Nephron (organoid): ENCODE measurements at regions not wholly inside any gene's neighbourhood (a gene's known extent, or its start where the extent isn't known, plus 50 kb on each side); places are given as distances from the start of the nearest gene placed in this dataset.
"Not testable (repeated sequence)": the region's sequence is repeated elsewhere in the genome, so short reads cannot be mapped to it uniquely, and the experiment has no call there.

Experiments used
- H3K27ac Mint-ChIP-seq, 3 experiments: 2 replicates each; pipeline ENCODE4 v1.8.0; 2020; ENCODE audit warnings: mixed read lengths in 3 of 3, mild to moderate bottlenecking in 2 of 3, moderate library complexity in 1 of 3
- H3K27me3 Mint-ChIP-seq: 2 replicates; pipeline ENCODE4 v1.8.0; 2021; ENCODE audit warnings: low read depth, mild to moderate bottlenecking, moderate library complexity, mixed read lengths
- H3K36me3 Mint-ChIP-seq: 2 replicates; pipeline ENCODE4 v1.8.0; 2020; ENCODE audit warnings: low read depth, mixed read lengths
- H3K4me1 Mint-ChIP-seq: 2 replicates; pipeline ENCODE4 v1.8.0; 2020; ENCODE audit warnings: mixed read lengths
- H3K4me3 Mint-ChIP-seq, 3 experiments: 2 replicates each; pipeline ENCODE4 v1.8.0; 2020; ENCODE audit warnings: mild to moderate bottlenecking in 3 of 3, mixed read lengths in 3 of 3, moderate library complexity in 2 of 3
- H3K9me3 Mint-ChIP-seq: 2 replicates; pipeline ENCODE4 v1.8.0; 2020; ENCODE audit warnings: mixed read lengths
- TF ChIP-seq, protein P1 (sequence below), 3 experiments: fragments of 200-600 bp; sonication (generic); IDR thresholded peaks; one replicate each; pipeline ENCODE4 v1.5.0; 2021; ENCODE audit warnings: antibody characterized with exemption in 3 of 3; ENCODE audit not compliant: unreplicated experiment in 3 of 3

DNA sequence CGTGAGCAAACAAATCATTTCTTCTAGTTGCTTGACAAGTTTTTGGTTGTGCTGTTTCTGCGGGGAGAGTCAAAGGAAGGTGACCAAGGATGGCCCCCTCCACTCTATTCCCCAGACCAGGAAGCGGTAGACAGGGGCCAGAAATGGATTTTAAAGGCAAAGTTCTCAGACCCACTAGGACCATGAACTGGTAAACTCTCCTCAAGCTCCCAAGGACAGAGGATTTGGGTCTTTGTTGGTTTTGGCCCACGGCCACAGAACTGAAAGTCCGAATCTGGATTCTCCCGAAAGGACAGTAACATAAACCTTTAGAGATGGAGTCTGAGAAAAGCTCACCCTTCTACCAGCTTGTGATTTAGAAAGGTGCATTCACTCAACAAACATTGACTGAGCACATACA lies 85.9 kb upstream of the C2CD4B start:
- Mint-ChIP-seq H3K9me3 (peaks cover 3% of the 10 kb centered on the region), H3K27me3 (peaks cover 24% of the 10 kb centered on the region), H3K4me1 (peaks cover 4% of the 10 kb centered on the region), H3K27ac (no peak overlapping the region), H3K4me3 (no peak overlapping the region), H3K36me3 (no peaks in the 10 kb centered on the region)
- TF ChIP-seq, protein P1, sequence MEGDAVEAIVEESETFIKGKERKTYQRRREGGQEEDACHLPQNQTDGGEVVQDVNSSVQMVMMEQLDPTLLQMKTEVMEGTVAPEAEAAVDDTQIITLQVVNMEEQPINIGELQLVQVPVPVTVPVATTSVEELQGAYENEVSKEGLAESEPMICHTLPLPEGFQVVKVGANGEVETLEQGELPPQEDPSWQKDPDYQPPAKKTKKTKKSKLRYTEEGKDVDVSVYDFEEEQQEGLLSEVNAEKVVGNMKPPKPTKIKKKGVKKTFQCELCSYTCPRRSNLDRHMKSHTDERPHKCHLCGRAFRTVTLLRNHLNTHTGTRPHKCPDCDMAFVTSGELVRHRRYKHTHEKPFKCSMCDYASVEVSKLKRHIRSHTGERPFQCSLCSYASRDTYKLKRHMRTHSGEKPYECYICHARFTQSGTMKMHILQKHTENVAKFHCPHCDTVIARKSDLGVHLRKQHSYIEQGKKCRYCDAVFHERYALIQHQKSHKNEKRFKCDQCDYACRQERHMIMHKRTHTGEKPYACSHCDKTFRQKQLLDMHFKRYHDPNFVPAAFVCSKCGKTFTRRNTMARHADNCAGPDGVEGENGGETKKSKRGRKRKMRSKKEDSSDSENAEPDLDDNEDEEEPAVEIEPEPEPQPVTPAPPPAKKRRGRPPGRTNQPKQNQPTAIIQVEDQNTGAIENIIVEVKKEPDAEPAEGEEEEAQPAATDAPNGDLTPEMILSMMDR (IDR thresholded peaks at IDR 0.05; ENCODE audit: unreplicated experiment in 3 of 3), result no peak

DNA sequence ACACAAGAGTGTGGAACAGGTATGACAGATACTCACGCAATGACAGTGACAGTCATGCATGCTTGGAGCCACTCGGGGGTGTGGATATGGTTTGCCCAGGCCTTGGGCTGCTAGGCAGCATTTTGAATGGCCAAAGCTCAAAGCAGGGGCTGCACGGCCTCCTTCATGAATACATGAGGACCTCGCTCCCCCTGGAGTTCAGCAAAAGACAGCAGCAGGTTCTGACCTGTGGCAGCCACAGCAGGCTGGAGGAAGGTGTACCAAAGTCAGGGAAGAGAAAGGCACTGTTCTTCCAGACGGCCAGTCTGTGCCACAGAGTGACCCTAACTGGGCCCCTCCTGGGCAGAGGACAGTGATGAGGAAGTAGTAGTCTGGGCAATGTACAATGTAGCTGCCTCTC lies 88.2 kb upstream of the C2CD4B start:
- Mint-ChIP-seq H3K36me3 (no peaks in the 10 kb centered on the region), H3K4me3 (no peak overlapping the region), H3K27ac (no peak overlapping the region), H3K9me3 (peaks cover 9% of the 10 kb centered on the region), H3K27me3 (peaks cover 24% of the 10 kb centered on the region), H3K4me1 (peaks cover 2% of the 10 kb centered on the region)
- TF ChIP-seq, protein P1 (IDR thresholded peaks at IDR 0.05; ENCODE audit: unreplicated experiment in 3 of 3), result no peak

DNA sequence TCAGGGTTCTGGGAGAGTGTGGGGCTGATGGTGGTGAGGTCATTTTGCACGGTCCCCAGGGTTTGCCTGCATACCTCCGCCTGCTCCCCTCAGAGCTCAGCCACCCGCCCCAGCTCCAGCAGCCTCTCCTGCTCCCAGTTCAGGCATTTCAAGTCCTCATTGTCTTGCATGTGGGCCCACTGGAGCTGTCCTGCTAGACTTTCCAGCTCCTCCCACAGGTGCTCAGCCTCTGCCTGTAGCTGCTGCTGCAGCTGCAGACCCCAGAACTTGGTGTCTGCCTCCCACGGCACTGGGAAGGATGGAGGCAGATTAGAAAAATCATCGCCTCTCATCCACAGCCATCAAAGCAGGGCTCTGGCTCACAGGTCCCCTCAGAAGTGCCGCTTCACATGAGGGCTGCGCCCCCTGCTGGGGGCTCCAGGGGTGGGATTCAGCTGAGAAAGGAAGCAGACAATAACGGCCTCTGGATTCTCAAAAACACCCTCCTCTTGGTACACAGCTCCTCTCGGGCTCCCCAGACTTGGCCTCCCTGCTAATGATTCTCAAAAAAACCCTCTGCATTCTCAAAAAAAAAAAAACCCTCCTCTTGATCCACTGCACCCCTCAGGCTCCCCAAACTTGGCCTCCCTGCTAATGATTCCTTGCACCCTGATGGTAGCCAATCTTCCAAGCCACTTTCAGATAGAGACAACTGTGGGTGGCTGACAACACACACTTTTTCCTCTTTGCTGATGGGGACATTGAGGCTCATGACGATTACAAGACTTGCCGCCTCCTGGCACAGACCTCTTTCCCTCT lies 89.3 kb upstream of the C2CD4B start:
- peaks cover 24% of the 10 kb centered on the region for H3K27me3 Mint-ChIP-seq
- no peak overlapping the region for H3K4me3 Mint-ChIP-seq
- no peak overlapping the region for H3K27ac Mint-ChIP-seq
- H3K36me3 Mint-ChIP-seq, result no peaks in the 10 kb centered on the region
- TF ChIP-seq, protein P1 (IDR thresholded peaks at IDR 0.05; ENCODE audit: unreplicated experiment in 3 of 3), result peak; percentile 57 to 73 (median 62)
- H3K9me3 Mint-ChIP-seq, result peaks cover 19% of the 10 kb centered on the region
- no peaks in the 10 kb centered on the region for H3K4me1 Mint-ChIP-seq

DNA sequence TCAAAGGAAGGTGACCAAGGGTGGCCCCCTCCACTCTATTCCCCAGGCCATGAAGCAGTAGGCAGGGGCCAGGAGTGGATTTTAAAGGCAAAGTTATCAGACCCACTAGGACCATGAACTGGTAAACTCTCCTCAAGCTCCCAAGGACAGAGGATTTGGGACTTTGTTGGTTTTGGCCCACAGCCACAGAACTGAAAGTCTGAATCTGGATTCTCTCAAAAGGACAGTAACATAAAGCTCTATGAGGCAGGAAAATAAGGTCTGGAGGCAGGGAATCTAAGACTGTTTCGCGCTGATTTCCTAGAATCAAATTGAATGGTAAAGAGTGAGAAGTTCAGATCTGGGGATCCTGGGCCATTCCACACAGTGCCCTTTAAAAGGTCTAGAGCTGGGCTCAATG lies 91.3 kb upstream of the C2CD4B start:
- Mint-ChIP-seq H3K9me3 (peaks cover 35% of the 10 kb centered on the region), H3K27me3 (peaks cover 17% of the 10 kb centered on the region)
- not testable (repeated sequence) for H3K4me3 Mint-ChIP-seq, H3K4me1 Mint-ChIP-seq, H3K36me3 Mint-ChIP-seq, H3K27ac Mint-ChIP-seq

DNA sequence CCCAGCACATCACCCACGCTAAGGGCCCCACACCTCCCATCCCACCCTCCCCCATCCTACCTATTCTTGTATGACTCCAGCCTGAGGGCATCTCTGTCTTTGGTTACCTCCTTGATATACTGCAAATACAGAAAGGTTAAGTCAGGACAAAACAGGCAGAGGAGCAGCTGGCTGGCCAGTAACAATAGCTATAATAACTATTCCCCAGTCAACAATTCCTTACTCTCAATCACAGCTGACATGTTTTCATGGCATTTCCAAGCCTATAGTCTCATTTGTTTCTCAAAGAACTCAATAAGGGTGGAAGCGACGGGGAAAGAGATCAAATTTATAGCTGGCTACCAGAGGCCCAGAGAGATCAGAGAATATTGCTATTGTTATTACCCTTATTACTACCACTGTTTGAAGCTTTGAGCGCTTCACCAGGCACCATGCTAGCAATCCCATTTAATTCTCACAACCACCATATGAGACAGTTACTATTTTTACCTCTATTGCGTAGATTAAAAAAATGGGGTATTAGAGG lies 93.0 kb upstream of the C2CD4B start:
- Mint-ChIP-seq H3K4me3 (no peak overlapping the region), H3K27me3 (peaks cover 17% of the 10 kb centered on the region), H3K36me3 (peaks cover 10% of the 10 kb centered on the region), H3K4me1 (no peaks in the 10 kb centered on the region), H3K9me3 (peaks cover 51% of the 10 kb centered on the region), H3K27ac (no peak overlapping the region)
- TF ChIP-seq, protein P1 (IDR thresholded peaks at IDR 0.05; ENCODE audit: unreplicated experiment in 3 of 3), result no peak

DNA sequence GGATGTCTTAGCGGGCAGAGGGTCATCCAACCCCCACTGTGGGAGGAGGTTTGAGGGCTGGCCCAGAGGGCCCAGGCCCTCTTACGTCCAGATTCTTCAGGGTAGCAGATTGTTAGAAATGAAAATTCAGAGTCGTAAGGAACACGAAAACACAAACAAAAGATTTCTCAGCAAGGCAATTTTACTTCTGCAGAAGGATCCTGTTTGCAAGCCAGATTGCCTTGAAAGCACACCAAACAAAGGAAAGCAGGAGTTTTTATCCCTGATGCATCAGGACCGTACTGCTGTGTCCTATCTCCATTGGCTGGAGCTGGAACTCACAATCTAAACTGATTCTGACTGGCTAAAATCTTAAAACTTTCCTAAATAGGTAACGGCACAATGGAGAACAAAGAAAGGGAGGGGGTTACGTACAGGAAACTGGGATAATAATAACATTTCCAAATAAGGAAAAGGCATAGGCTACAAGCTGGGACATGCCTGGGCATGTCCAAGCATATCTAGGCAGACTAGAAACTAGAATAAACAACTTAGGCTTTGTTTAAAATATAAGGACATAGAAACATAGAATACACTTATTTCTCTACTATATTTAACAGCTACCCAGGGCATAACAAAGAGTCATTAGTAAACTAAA lies 97.3 kb upstream of the C2CD4B start:
- H3K27me3 Mint-ChIP-seq, result peaks cover 3% of the 10 kb centered on the region
- H3K4me1 Mint-ChIP-seq, result no peaks in the 10 kb centered on the region
- peaks cover 76% of the 10 kb centered on the region for H3K9me3 Mint-ChIP-seq
- no peak overlapping the region for H3K4me3 Mint-ChIP-seq
- TF ChIP-seq, protein P1 (IDR thresholded peaks at IDR 0.05; ENCODE audit: unreplicated experiment in 3 of 3), result no peak
- H3K27ac Mint-ChIP-seq, result no peak overlapping the region
- H3K36me3 Mint-ChIP-seq, result peaks cover 13% of the 10 kb centered on the region
